ENCODE measurements at regions not wholly inside any gene's neighbourhood (a gene's known extent, or its start where the extent isn't known, plus 50 kb on each side); places are given as distances from the start of the nearest gene placed in this dataset.

DNA sequence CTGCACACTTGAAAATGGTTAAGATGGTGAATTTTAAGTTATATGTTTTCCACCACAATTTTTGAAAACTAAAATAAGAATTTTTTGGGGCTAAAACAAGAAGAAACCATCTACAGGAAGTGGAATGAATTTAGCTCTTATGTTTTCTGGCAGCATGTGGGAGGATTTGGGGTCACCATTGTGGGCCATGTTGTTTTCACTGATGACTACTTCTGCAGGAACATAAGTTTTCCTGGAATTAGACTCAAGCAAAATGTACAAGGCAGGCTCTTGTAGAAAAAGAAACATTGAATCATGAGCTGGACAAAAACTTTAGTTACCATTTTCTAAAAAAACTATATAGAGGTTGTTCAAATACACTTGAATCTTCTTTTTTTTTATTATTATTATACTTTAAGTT, 125.3 kb upstream of the C1QTNF9B start:
- H2AFZ ChIP-seq (ENCODE audit: low read length): no peak overlapping the region
- no peaks in the 10 kb centered on the region for H3K36me3 ChIP-seq (ENCODE audit: insufficient read depth, low read length)
- no peaks in the 10 kb centered on the region for H3K27me3 ChIP-seq (ENCODE audit: insufficient read depth, low read length, poor library complexity, severe bottlenecking)
- H3K4me3 ChIP-seq (ENCODE audit: low read length, poor library complexity, severe bottlenecking): no peak overlapping the region
- no peaks in the 10 kb centered on the region for H3K4me1 ChIP-seq (ENCODE audit: insufficient read depth, low read length, poor library complexity, severe bottlenecking)
- H3K4me2 ChIP-seq (ENCODE audit: low read depth, low read length, poor library complexity, severe bottlenecking): no peak overlapping the region
- H3K9me3 ChIP-seq (ENCODE audit: insufficient read depth, low read depth, low read length): no peaks in the 10 kb centered on the region
- no peak for TF ChIP-seq EZH2phosphoT487 (IDR thresholded peaks at IDR 0.05; ENCODE audit: borderline replicate concordance)
- TF ChIP-seq, protein P1, sequence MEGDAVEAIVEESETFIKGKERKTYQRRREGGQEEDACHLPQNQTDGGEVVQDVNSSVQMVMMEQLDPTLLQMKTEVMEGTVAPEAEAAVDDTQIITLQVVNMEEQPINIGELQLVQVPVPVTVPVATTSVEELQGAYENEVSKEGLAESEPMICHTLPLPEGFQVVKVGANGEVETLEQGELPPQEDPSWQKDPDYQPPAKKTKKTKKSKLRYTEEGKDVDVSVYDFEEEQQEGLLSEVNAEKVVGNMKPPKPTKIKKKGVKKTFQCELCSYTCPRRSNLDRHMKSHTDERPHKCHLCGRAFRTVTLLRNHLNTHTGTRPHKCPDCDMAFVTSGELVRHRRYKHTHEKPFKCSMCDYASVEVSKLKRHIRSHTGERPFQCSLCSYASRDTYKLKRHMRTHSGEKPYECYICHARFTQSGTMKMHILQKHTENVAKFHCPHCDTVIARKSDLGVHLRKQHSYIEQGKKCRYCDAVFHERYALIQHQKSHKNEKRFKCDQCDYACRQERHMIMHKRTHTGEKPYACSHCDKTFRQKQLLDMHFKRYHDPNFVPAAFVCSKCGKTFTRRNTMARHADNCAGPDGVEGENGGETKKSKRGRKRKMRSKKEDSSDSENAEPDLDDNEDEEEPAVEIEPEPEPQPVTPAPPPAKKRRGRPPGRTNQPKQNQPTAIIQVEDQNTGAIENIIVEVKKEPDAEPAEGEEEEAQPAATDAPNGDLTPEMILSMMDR (conservative IDR thresholded peaks at IDR 0.05; ENCODE audit: low read length): no peak
- no peak overlapping the region for H3K9ac ChIP-seq (ENCODE audit: low read depth, low read length, poor library complexity, severe bottlenecking)
- no peaks in the 10 kb centered on the region for H3F3A ChIP-seq (ENCODE audit: low read depth)
- H4K20me1 ChIP-seq (ENCODE audit: insufficient read depth, low read length, poor library complexity, severe bottlenecking): no peaks in the 10 kb centered on the region
- no peaks in the 10 kb centered on the region for H3K79me2 ChIP-seq (ENCODE audit: insufficient read depth, low read length)
- no peaks in the 10 kb centered on the region for H3K9me2 ChIP-seq (replicated peaks; ENCODE audit: low read depth, low read length)

DNA sequence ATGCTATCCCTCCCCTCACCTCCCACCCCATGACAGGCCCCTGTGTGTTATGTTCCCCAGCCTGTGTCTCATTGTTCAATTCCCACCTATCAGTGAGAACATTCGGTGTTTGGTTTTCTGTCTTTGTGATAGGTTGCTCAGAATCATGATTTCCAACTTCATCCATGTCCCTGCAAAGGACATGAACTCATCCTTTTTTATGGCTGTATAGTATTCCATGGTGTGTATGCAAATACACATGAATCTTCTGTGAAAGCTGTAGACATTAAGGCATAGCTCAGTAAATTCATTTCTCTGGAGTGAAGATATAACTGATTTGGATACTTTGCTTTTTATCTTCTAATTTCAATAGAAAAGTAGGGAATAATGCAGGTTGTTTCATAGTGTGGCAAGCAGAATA, 125.8 kb upstream of the C1QTNF9B start:
- H3K36me3 ChIP-seq (ENCODE audit: insufficient read depth, low read length): no peaks in the 10 kb centered on the region
- no peak overlapping the region for H3K4me2 ChIP-seq (ENCODE audit: low read depth, low read length, poor library complexity, severe bottlenecking)
- TF ChIP-seq, protein P1 (conservative IDR thresholded peaks at IDR 0.05; ENCODE audit: low read length): no peak
- H3K9me3 ChIP-seq (ENCODE audit: insufficient read depth, low read depth, low read length): no peaks in the 10 kb centered on the region
- H3K27me3 ChIP-seq (ENCODE audit: insufficient read depth, low read length, poor library complexity, severe bottlenecking): no peaks in the 10 kb centered on the region
- no peaks in the 10 kb centered on the region for H4K20me1 ChIP-seq (ENCODE audit: insufficient read depth, low read length, poor library complexity, severe bottlenecking)
- H3K4me3 ChIP-seq (ENCODE audit: low read length, poor library complexity, severe bottlenecking): no peak overlapping the region
- no peaks in the 10 kb centered on the region for H3F3A ChIP-seq (ENCODE audit: low read depth)
- no peaks in the 10 kb centered on the region for H3K9me2 ChIP-seq (replicated peaks; ENCODE audit: low read depth, low read length)
- H3K9ac ChIP-seq (ENCODE audit: low read depth, low read length, poor library complexity, severe bottlenecking): no peak overlapping the region
- H3K79me2 ChIP-seq (ENCODE audit: insufficient read depth, low read length): no peaks in the 10 kb centered on the region
- H3K4me1 ChIP-seq (ENCODE audit: insufficient read depth, low read length, poor library complexity, severe bottlenecking): no peaks in the 10 kb centered on the region
- H2AFZ ChIP-seq (ENCODE audit: low read length): no peak overlapping the region

GRCh38 chr13:24027494-24027893, 130.2 kb upstream of the C1QTNF9B start:
- Histone ChIP-seq H3K9ac (ENCODE audit: low read depth, low read length, poor library complexity, severe bottlenecking) (no peak overlapping the region), H3K4me2 (ENCODE audit: low read depth, low read length, poor library complexity, severe bottlenecking) (no peak overlapping the region), H3K4me3 (ENCODE audit: low read length, poor library complexity, severe bottlenecking) (no peak overlapping the region), H3F3A (ENCODE audit: low read depth) (no peaks in the 10 kb centered on the region), H4K20me1 (ENCODE audit: insufficient read depth, low read length, poor library complexity, severe bottlenecking) (no peaks in the 10 kb centered on the region), H2AFZ (ENCODE audit: low read length) (no peak overlapping the region), H3K27me3 (ENCODE audit: insufficient read depth, low read length, poor library complexity, severe bottlenecking) (no peaks in the 10 kb centered on the region), H3K4me1 (ENCODE audit: insufficient read depth, low read length, poor library complexity, severe bottlenecking) (no peaks in the 10 kb centered on the region), H3K9me3 (ENCODE audit: insufficient read depth, low read depth, low read length) (no peaks in the 10 kb centered on the region), H3K9me2 (replicated peaks; ENCODE audit: low read depth, low read length) (no peaks in the 10 kb centered on the region), H3K79me2 (ENCODE audit: insufficient read depth, low read length) (no peaks in the 10 kb centered on the region), H3K36me3 (ENCODE audit: insufficient read depth, low read length) (no peaks in the 10 kb centered on the region)
- TF ChIP-seq, protein P1 (conservative IDR thresholded peaks at IDR 0.05; ENCODE audit: low read length): no peak
- no peak for TF ChIP-seq EZH2phosphoT487 (IDR thresholded peaks at IDR 0.05; ENCODE audit: borderline replicate concordance)

All from Loucy (cell line).